ENCODE measurements at regions not wholly inside any gene's neighbourhood (a gene's known extent, or its start where the extent isn't known, plus 50 kb on each side); places are given as distances from the start of the nearest gene placed in this dataset.
"Not testable (repeated sequence)": the region's sequence is repeated elsewhere in the genome, so short reads cannot be mapped to it uniquely, and the experiment has no call there.

GRCh38 chr2:67571785-67572718 lies 174.9 kb downstream of the ETAA1 start:
- DNase-seq = no peak

GRCh38 chr2:67572721-67573435 lies 175.7 kb downstream of the ETAA1 start:
- DNase-seq = no peak

GRCh38 chr2:67574230-67574629 lies 177.1 kb downstream of the ETAA1 start:
- DNase-seq = no peak

- no peak for DNase-seq
These were observed 179.1 kb downstream of the ETAA1 start for GRCh38 chr2:67576226-67576625.

GRCh38 chr2:67576991-67577390 lies 179.9 kb downstream of the ETAA1 start:
- no peak for DNase-seq

- DNase-seq = no peak
These were observed 182.1 kb downstream of the ETAA1 start for GRCh38 chr2:67579216-67579615.

GRCh38 chr2:67579806-67580205 lies 182.7 kb downstream of the ETAA1 start:
- no peak for DNase-seq

GRCh38 chr2:67581751-67582150 lies 184.6 kb downstream of the ETAA1 start:
- no peak for DNase-seq

GRCh38 chr2:67583185-67583584 lies 186.1 kb downstream of the ETAA1 start:
- DNase-seq = no peak

- no peak for DNase-seq
These were observed 188.3 kb downstream of the ETAA1 start for GRCh38 chr2:67585400-67585799.

- DNase-seq = not testable (repeated sequence)
These were observed 192.0 kb downstream of the ETAA1 start for GRCh38 chr2:67589121-67589520.

GRCh38 chr2:67594522-67594921 lies 197.4 kb downstream of the ETAA1 start:
- not testable (repeated sequence) for DNase-seq

GRCh38 chr2:67596871-67597270 lies 199.7 kb downstream of the ETAA1 start:
- DNase-seq = no peak

- no peak for DNase-seq
These were observed 202.4 kb downstream of the ETAA1 start for GRCh38 chr2:67599561-67599960.

GRCh38 chr2:67600222-67600871 lies 203.2 kb downstream of the ETAA1 start:
- no peak for DNase-seq

GRCh38 chr2:67600946-67601345 lies 203.8 kb downstream of the ETAA1 start:
- DNase-seq = no peak

- no peak for DNase-seq
These were observed 207.2 kb downstream of the ETAA1 start for GRCh38 chr2:67604360-67604759.

- DNase-seq = no peak
These were observed 215.5 kb downstream of the ETAA1 start for GRCh38 chr2:67612576-67613042.

- DNase-seq = no peak
These were observed 216.1 kb downstream of the ETAA1 start for GRCh38 chr2:67613227-67613626.

GRCh38 chr2:67614454-67614853 lies 217.3 kb downstream of the ETAA1 start:
- no peak for DNase-seq

GRCh38 chr2:67616749-67617148 lies 219.6 kb downstream of the ETAA1 start:
- no peak for DNase-seq

GRCh38 chr2:67619204-67619603 lies 222.1 kb downstream of the ETAA1 start:
- no peak for DNase-seq

GRCh38 chr2:67623741-67624140 lies 226.6 kb downstream of the ETAA1 start:
- not testable (repeated sequence) for DNase-seq
